GM18951 (cell line): ENCODE measurements at regions not wholly inside any gene's neighbourhood (a gene's known extent, or its start where the extent isn't known, plus 50 kb on each side); places are given as distances from the start of the nearest gene placed in this dataset.
"Not testable (repeated sequence)": the region's sequence is repeated elsewhere in the genome, so short reads cannot be mapped to it uniquely, and the experiment has no call there.

Source experiments
- POLR2A ChIP-seq: IDR thresholded peaks from 4 replicates; pipeline ENCODE4 v1.6.1; 2011; ENCODE audit warnings: mild to moderate bottlenecking; ENCODE audit not compliant: insufficient read length, insufficient read depth; ENCODE audit errors: extremely low read depth
- in situ Hi-C: fragments of 300-500 bp; cut with MboI; formaldehyde crosslinking; loops from one replicate; pipeline ENCODE4 v1.12.0; 2022; ENCODE audit warnings: low sequenced_read_pairs, mixed read lengths, inconsistent platforms; ENCODE audit not compliant: unreplicated experiment

- no peak for TF ChIP-seq POLR2A
These were observed 459.4 kb upstream of the ID4 start for GRCh38 chr6:19377722-19378121.

DNA sequence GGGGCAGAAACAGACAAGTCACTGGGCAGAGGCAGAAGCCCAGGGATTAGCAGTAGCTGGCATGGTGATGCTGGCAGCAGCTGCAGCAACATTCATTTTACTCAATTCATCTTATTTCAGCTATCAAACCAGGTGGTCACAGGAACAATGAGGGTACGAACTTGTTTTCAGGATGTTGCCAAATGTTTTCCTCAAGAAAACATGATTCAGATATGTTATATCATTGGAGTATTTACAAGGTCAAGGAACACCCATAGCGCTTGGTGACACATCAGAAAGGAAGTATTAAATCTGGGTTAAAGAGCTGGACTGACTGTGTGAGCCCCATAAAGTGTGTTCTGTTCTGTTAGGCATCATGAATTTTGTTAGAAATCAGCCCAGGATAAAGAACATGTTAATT lies 456.9 kb upstream of the ID4 start:
- TF ChIP-seq POLR2A: no peak
- in situ Hi-C loops: no loop called here

More at GRCh38 chr6:19377722-19378121, 459.4 kb upstream of the ID4 start:
- in situ Hi-C loops: no loop called here

DNA sequence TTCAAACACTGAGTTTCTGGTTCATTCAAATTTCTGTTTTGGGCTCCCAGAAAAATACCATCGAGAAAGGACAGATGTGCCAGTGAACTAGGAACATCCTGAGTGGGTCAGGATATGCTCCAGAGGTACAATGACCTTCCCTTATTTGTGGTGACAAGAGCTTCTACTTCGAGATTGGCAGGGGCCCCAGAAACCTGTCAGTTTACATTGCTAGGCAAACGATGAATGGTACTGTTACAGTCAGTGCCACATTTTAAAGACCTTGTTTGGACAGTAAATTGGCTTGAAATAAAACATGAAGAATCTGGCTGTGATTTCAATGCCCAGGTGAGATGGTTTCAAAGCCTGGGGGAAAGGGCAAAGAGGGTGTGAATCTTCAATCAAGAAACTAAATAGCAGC lies 454.5 kb upstream of the ID4 start:
- in situ Hi-C loops: no loop called here
- no peak for TF ChIP-seq POLR2A

DNA sequence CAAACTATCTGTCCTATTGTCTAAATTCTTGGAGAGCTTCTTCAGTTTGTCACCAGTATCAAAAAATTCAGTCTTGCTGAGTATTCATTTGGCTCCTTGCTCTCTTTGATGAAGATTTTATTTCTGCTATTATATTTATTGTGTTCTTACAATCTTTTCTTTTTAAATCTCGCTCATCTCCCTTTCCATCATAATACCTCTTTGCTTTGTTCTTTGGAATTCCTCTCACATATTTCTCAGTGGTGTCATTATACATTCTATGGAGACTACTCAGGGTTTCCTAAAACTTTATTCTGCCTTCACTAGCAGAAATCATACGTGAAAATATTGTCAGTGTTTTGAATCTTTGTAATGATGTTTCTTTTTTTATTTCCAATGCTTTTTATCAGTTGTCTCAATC lies 445.2 kb upstream of the ID4 start:
- no peak for TF ChIP-seq POLR2A
- in situ Hi-C loops: no loop called here

GRCh38 chr6:19394051-19394450 lies 443.1 kb upstream of the ID4 start:
- TF ChIP-seq POLR2A: no peak
- in situ Hi-C loops: no loop called here

DNA sequence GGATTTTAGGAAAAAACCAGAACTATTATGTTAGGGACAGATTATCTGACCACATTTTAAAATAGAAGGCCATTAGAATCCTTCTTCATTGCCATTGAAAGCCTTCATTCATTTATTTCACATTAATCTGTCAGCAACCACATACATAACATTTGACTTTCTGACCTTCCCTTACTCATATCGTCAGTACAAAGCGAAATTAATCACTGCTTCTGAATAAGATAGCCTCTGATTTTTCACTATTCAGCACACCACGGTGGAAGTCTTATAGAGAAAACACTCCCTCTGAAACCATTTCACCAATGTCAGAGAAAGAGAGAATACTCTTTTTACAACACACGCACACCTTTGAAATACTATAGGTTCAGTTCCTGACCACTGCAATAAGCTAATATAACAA lies 442.5 kb upstream of the ID4 start:
- TF ChIP-seq POLR2A: no peak
- in situ Hi-C loops: no loop called here

GRCh38 chr6:19395316-19395715 lies 441.9 kb upstream of the ID4 start:
- no peak for TF ChIP-seq POLR2A
- in situ Hi-C loops: no loop called here

DNA sequence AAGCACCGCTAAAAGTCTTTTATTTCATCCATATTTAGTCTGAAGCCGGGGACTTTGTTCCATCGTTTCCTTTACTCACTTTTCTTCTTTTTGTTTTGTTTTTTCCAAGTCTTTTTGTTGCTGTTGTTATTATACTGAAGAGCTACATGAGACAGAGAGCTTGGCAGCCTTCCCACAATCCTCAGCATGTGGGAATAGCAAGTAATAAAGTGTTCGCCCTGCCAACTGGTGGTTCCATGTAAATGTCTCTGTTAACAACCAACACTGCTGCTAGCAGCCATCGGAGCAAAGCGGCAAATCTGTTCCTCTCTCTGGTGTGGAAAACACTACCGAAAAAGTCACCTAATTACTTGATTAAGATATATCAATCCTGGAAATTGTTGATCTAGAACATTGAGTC lies 437.8 kb upstream of the ID4 start:
- in situ Hi-C loops: no loop called here

DNA sequence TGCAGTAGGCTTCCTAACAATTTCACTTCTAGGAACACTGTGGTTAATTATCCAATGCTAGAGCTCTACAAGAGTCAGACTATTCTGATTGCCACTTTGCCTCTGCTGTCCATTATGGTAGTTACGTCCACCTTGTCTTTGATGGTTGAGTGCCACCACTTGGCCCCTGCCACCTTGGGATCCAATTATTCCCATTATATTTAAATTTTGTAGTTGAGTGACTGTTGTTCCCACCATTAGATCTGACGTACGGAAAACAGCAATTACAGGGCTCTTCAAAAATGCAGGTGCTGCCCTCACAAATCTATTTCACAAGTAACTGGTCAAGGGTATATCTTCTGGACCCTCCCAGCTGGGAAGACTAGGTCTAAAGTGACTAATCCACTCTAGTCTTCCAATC lies 432.3 kb upstream of the ID4 start:
- in situ Hi-C loops: not testable (repeated sequence)

More for the DNA sequence above, 437.8 kb upstream of the ID4 start:
- no peak for TF ChIP-seq POLR2A

GRCh38 chr6:19408331-19408730 lies 428.8 kb upstream of the ID4 start:
- in situ Hi-C loops: no loop called here
- TF ChIP-seq POLR2A: no peak

DNA sequence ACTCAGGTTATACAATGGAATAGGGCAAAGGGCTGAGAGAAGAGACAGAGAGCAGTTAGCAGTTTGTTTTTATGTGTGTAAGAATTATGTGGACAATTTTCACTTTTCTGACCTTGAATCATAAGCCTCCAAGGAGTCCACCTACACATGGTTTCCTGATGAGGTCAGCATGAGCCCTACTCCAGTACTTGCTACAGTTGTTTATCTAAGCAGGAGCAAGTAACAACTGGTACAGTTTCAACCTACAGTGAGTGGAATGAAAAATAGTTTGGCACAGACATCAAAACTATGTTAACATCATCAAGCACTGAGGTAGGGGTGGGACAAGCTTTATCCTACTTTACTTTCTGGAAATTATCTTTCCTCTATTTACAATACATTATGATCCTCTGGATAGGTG lies 426.7 kb upstream of the ID4 start:
- in situ Hi-C loops: no loop called here

DNA sequence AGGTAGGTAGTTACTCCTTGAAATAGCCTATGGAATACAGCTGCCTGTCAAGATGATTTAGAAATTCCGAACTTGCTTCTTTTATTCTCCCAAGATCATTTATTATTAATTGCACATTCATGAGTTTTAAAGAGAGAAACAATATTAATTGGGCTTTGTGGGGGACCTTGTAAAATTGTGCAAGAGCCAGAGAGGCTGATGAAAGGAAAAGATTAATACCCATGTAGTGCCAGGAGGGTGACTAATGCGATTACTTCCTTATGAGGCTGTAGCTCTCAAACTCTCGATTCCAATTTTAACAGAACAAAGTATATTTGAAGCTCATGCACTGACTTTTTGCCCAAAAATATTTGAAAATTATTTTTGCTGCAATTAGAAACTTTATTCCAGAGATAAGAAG lies 423.8 kb upstream of the ID4 start:
- TF ChIP-seq POLR2A: no peak
- in situ Hi-C loops: no loop called here

More for the DNA sequence above, 426.7 kb upstream of the ID4 start:
- TF ChIP-seq POLR2A: no peak

GRCh38 chr6:19415605-19416326 lies 421.4 kb upstream of the ID4 start:
- no peak for TF ChIP-seq POLR2A
- in situ Hi-C loops: no loop called here

DNA sequence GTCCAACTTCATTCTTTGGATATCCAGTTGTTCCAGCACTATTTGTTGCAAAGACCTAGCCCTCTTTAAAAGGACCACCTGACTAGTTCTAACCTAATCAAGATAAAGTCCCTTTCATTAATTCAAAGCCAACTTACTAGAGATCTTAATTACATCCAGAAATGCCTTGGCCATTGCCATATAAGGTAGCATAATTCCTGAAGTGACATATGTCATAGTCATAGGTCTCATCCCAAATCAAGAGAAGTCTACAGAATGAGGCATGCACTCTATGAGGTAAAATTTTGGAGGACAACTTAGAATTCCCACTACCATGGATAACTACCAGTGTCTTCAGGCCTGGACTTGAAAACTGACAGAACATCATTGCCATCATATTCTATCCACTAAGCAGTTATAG lies 420.4 kb upstream of the ID4 start:
- in situ Hi-C loops: no loop called here
- TF ChIP-seq POLR2A: no peak

DNA sequence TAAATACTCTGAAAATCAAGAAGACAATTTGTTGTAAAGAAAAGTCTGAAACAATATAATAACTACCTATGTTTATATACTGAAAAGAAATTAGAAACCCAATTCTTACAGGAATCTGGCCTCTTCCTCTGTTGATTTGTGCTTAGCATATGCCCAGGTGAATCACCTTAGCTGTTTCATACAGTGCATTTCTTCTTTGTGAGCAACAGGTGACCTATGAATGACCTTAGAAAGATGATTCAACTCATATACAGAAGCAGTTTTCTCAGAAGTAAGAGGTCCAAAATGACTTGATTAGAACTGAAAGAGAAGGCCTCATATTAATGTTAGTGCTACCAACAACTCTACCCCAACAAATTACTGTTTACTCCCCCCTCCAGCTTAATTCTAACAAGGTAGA lies 419.5 kb upstream of the ID4 start:
- in situ Hi-C loops: no loop called here
- TF ChIP-seq POLR2A: no peak
